DMS153 (cell line): ENCODE measurements at regions not wholly inside any gene's neighbourhood (a gene's known extent, or its start where the extent isn't known, plus 50 kb on each side); places are given as distances from the start of the nearest gene placed in this dataset.

Experiments
- DNase-seq: peaks from one replicate; lab custom pipeline; 2025; lab: John Stamatoyannopoulos, UW

- DNase-seq: no peak
These were observed 55.0 kb downstream of the TMEM30B start for GRCh38 chr14:61226015-61226654.

- no peak for DNase-seq
These were observed 55.8 kb downstream of the TMEM30B start for GRCh38 chr14:61225344-61225743.

GRCh38 chr14:61223552-61223951 is 57.6 kb downstream of the TMEM30B start:
- no peak for DNase-seq

GRCh38 chr14:61222388-61222787 is 58.8 kb downstream of the TMEM30B start:
- no peak for DNase-seq

GRCh38 chr14:61221906-61222305 is 59.2 kb downstream of the TMEM30B start:
- peak; percentile 50 for DNase-seq

GRCh38 chr14:61219673-61220072 is 61.5 kb downstream of the TMEM30B start:
- DNase-seq: no peak

- no peak for DNase-seq
These were observed 61.9 kb downstream of the TMEM30B start for GRCh38 chr14:61219256-61219655.

- DNase-seq: no peak
These were observed 62.4 kb downstream of the TMEM30B start for GRCh38 chr14:61218767-61219166.

GRCh38 chr14:61218157-61218556 is 63.0 kb downstream of the TMEM30B start:
- no peak for DNase-seq

GRCh38 chr14:61217516-61217915 is 63.6 kb downstream of the TMEM30B start:
- no peak for DNase-seq

- DNase-seq: no peak
These were observed 65.7 kb downstream of the TMEM30B start for GRCh38 chr14:61215222-61216020.

GRCh38 chr14:61213920-61214319 is 67.2 kb downstream of the TMEM30B start:
- DNase-seq: no peak

GRCh38 chr14:61213191-61213621 is 67.9 kb downstream of the TMEM30B start:
- DNase-seq: no peak

GRCh38 chr14:61212546-61212945 is 68.6 kb downstream of the TMEM30B start:
- DNase-seq: no peak

- peak; percentile 76 for DNase-seq
These were observed 69.5 kb downstream of the TMEM30B start for GRCh38 chr14:61211476-61212255.

GRCh38 chr14:61203081-61203753 is 77.9 kb downstream of the TMEM30B start:
- DNase-seq: peak; percentile 28

- DNase-seq: no peak
These were observed 79.0 kb downstream of the TMEM30B start for GRCh38 chr14:61202124-61202523.

- no peak for DNase-seq
These were observed 80.0 kb downstream of the TMEM30B start for GRCh38 chr14:61201171-61201570.

- no peak for DNase-seq
These were observed 83.7 kb downstream of the TMEM30B start for GRCh38 chr14:61197416-61197815.

- DNase-seq: no peak
These were observed 84.3 kb downstream of the TMEM30B start for GRCh38 chr14:61196792-61197191.

GRCh38 chr14:61196034-61196433 is 85.1 kb downstream of the TMEM30B start:
- DNase-seq: no peak

- DNase-seq: no peak
These were observed 87.7 kb downstream of the TMEM30B start for GRCh38 chr14:61193476-61193875.
